Neural cell (in vitro differentiated cells): ENCODE measurements at regions not wholly inside any gene's neighbourhood (a gene's known extent, or its start where the extent isn't known, plus 50 kb on each side); places are given as distances from the start of the nearest gene placed in this dataset.

Experiments used
- H2AFZ ChIP-seq: fragments of 200-600, 300-800 bp; sonication (generic), shearing (Covaris generic); 2 replicates; pipeline ENCODE4 v1.6.0; 2014; ENCODE audit warnings: low read depth, mild to moderate bottlenecking, antibody characterized with exemption, low read length, moderate library complexity
- H3F3A ChIP-seq: fragments of 200-600 bp; shearing (Covaris generic); 2 replicates; pipeline ENCODE4 v1.6.1; 2016; ENCODE audit warnings: mild to moderate bottlenecking, moderate library complexity, mixed read lengths, antibody characterized with exemption, low read length; ENCODE audit not compliant: insufficient read depth, poor library complexity, severe bottlenecking
- H3K27ac ChIP-seq: fragments of 200-600, 300-800 bp; sonication (generic), shearing (Covaris generic); 2 replicates; pipeline ENCODE4 v1.5.1; 2014; ENCODE audit warnings: mild to moderate bottlenecking, low read length, moderate library complexity
- H3K27me3 ChIP-seq: fragments of 300-800, 200-600 bp; sonication (generic), shearing (Covaris generic); 2 replicates; pipeline ENCODE4 v1.6.0; 2014; ENCODE audit warnings: mild to moderate bottlenecking, low read depth, low read length, moderate library complexity; ENCODE audit not compliant: insufficient read depth
- H3K36me3 ChIP-seq: fragments of 300-800, 200-600 bp; sonication (generic), shearing (Covaris generic); 2 replicates; pipeline ENCODE4 v1.5.1; 2014; ENCODE audit warnings: mild to moderate bottlenecking, antibody characterized with exemption, low read length, moderate library complexity; ENCODE audit not compliant: insufficient read depth
- H3K4me2 ChIP-seq: fragments of 300-800, 200-600 bp; sonication (generic), shearing (Covaris generic); 2 replicates; pipeline ENCODE4 v1.6.0; 2014; ENCODE audit warnings: mild to moderate bottlenecking, low read length
- H3K4me3 ChIP-seq: fragments of 300-800, 200-600 bp; sonication (generic), shearing (Covaris generic); 2 replicates; pipeline ENCODE4 v1.5.1; 2014; ENCODE audit warnings: mild to moderate bottlenecking, low read length, moderate library complexity
- H3K79me2 ChIP-seq: fragments of 200-600 bp; shearing (Covaris generic); replicated peaks from 2 replicates; pipeline ENCODE4 v1.6.0; 2014; ENCODE audit warnings: mild to moderate bottlenecking, low read length, moderate library complexity; ENCODE audit not compliant: insufficient read depth
- H3K9ac ChIP-seq: fragments of 300-800, 200-600 bp; sonication (generic), shearing (Covaris generic); 2 replicates; pipeline ENCODE4 v1.6.1; 2016; ENCODE audit warnings: mild to moderate bottlenecking, low read length, mixed read lengths
- H3K9me2 ChIP-seq: fragments of 200-600 bp; shearing (Covaris generic); 2 replicates; pipeline ENCODE4 v1.6.1; 2016; ENCODE audit warnings: mild to moderate bottlenecking, low read length, mixed read lengths; ENCODE audit not compliant: insufficient read depth
- H3K9me3 ChIP-seq: fragments of 200-600, 300-800 bp; sonication (generic), shearing (Covaris generic); 2 replicates; pipeline ENCODE4 v1.6.1; 2016; ENCODE audit warnings: mild to moderate bottlenecking, mixed run types, low read length, moderate library complexity, mixed read lengths
- H4K20me1 ChIP-seq: fragments of 200-600 bp; shearing (Covaris generic); 2 replicates; pipeline ENCODE4 v1.6.1; 2016; ENCODE audit warnings: mild to moderate bottlenecking, mixed run types; ENCODE audit not compliant: insufficient read depth
- CTCF ChIP-seq: fragments of 450-650 bp; IDR thresholded peaks from 2 replicates; pipeline ENCODE4 v1.5.1; 2014; ENCODE audit warnings: antibody characterized with exemption, mild to moderate bottlenecking, moderate library complexity; ENCODE audit not compliant: poor library complexity, severe bottlenecking
- EP300 ChIP-seq: fragments of 450-650 bp; conservative IDR thresholded peaks from 2 replicates; pipeline ENCODE4 v1.6.1; 2014; ENCODE audit warnings: antibody characterized with exemption, mild to moderate bottlenecking, moderate library complexity; ENCODE audit not compliant: poor library complexity, severe bottlenecking
- EZH2 ChIP-seq: fragments of 200-600, 300-800 bp; shearing (Covaris generic), sonication (generic); IDR thresholded peaks from 2 replicates; pipeline ENCODE4 v1.6.1; 2014; ENCODE audit warnings: antibody characterized with exemption, low read length, borderline replicate concordance, mild to moderate bottlenecking; ENCODE audit not compliant: insufficient read depth, poor library complexity, severe bottlenecking
- MXI1 ChIP-seq: fragments of 450-650 bp; conservative IDR thresholded peaks from 2 replicates; pipeline ENCODE4 v1.6.1; 2014; ENCODE audit warnings: antibody characterized with exemption, mild to moderate bottlenecking; ENCODE audit not compliant: poor library complexity, severe bottlenecking
- POLR2AphosphoS5 ChIP-seq: IDR thresholded peaks from 2 replicates; pipeline ENCODE4 v1.6.1; 2012
- RAD21 ChIP-seq: fragments of 450-650 bp; conservative IDR thresholded peaks from 2 replicates; pipeline ENCODE4 v1.6.1; 2014; ENCODE audit warnings: antibody characterized with exemption, mild to moderate bottlenecking, moderate library complexity
- REST ChIP-seq: IDR thresholded peaks from 2 replicates; pipeline ENCODE4 v1.6.1; 2012; ENCODE audit warnings: borderline replicate concordance
- SMC3 ChIP-seq: fragments of 450-650 bp; conservative IDR thresholded peaks from 2 replicates; pipeline ENCODE4 v1.6.1; 2014; ENCODE audit warnings: antibody characterized with exemption, mild to moderate bottlenecking, moderate library complexity; ENCODE audit not compliant: poor library complexity
- TAF1 ChIP-seq: IDR thresholded peaks from 2 replicates; pipeline ENCODE4 v1.6.1; 2012; ENCODE audit warnings: low read depth

DNA sequence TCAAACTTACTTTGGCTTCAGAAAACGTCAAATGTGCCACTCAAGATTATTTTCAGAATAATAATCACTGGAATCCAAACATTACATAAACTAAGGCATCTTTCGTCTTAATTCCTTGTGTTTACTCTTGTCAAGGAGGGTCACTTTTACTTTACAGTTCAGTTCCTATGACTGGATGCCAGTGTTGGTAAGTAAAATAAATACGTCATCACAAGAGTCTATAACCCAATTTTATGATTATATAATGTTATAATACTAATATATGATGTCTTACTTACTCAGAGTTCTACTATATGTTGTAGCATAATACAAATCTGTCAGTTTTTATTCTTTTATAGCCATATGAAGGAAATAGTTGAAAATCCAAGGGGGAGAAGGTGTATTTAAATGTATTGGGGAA lies 123.8 kb downstream of the GPR85 start:
- Histone ChIP-seq H3K4me3 (no peak overlapping the region), H3K4me2 (no peak overlapping the region), H3K9me3 (no peaks in the 10 kb centered on the region), H3K27ac (no peak overlapping the region), H4K20me1 (no peaks in the 10 kb centered on the region), H3K9me2 (no peaks in the 10 kb centered on the region), H3F3A (no peaks in the 10 kb centered on the region), H3K27me3 (no peaks in the 10 kb centered on the region), H2AFZ (no peak overlapping the region), H3K79me2 (no peaks in the 10 kb centered on the region), H3K36me3 (no peaks in the 10 kb centered on the region), H3K9ac (no peak overlapping the region)
- TF ChIP-seq REST (no peak), EP300 (no peak), EZH2 (no peak), RAD21 (no peak), MXI1 (no peak), TAF1 (no peak), POLR2AphosphoS5 (no peak), SMC3 (no peak), CTCF (no peak)

- no peaks in the 10 kb centered on the region for H3K36me3 ChIP-seq
- H3K27me3 ChIP-seq: no peaks in the 10 kb centered on the region
- no peak overlapping the region for H3K4me3 ChIP-seq
- H4K20me1 ChIP-seq: no peaks in the 10 kb centered on the region
- no peaks in the 10 kb centered on the region for H3K9me3 ChIP-seq
- TF ChIP-seq MXI1 (no peak), CTCF (no peak), POLR2AphosphoS5 (no peak), RAD21 (no peak), REST (no peak), TAF1 (no peak), SMC3 (no peak), EP300 (no peak), EZH2 (no peak)
- no peaks in the 10 kb centered on the region for H3K79me2 ChIP-seq
- no peaks in the 10 kb centered on the region for H3K9me2 ChIP-seq
- H2AFZ ChIP-seq: no peak overlapping the region
- H3K4me2 ChIP-seq: no peak overlapping the region
- H3F3A ChIP-seq: no peaks in the 10 kb centered on the region
- H3K27ac ChIP-seq: no peak overlapping the region
- H3K9ac ChIP-seq: no peak overlapping the region
Measured at GRCh38 chr7:112959276-112959675, 127.4 kb downstream of the GPR85 start.
